ENCODE measurements at regions not wholly inside any gene's neighbourhood (a gene's known extent, or its start where the extent isn't known, plus 50 kb on each side); places are given as distances from the start of the nearest gene placed in this dataset.
"Not testable (repeated sequence)": the region's sequence is repeated elsewhere in the genome, so short reads cannot be mapped to it uniquely, and the experiment has no call there.

DNA sequence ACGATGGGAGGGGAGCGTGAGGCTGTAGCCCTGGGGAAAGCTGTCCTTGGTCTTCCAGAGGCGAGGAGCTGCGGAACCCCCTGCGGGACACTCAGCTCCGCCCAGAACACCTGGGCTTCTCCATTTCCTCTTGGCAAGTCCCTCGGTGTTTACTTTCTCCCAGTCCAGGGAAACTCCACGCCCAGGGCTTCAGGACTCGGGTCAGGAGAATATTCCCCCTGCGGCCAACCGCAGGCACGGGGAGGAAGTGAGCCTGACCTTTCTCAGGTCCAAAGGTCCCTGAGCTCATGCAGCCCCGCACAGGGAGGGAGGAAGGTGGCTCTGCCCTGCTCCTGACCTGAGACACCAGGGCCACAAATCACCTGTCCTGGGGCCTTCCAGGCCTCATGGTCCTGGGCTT lies 5435.9 kb upstream of the TPTE start:
- POLR2A ChIA-PET; H3K9me3 ChIP-seq (ENCODE audit: control insufficient read depth in 2 of 3, low read length in 3 of 3); H3K4me1 Mint-ChIP-seq; H3K9me3 Mint-ChIP-seq; H3K4me1 ChIP-seq (ENCODE audit: control insufficient read depth in 2 of 2, insufficient read depth in 2 of 2, low read length in 2 of 2); H3K36me3 Mint-ChIP-seq; H3K27me3 ChIP-seq (ENCODE audit: control insufficient read depth in 2 of 2, insufficient read depth in 2 of 2, low read length in 2 of 2); H3K36me3 ChIP-seq (ENCODE audit: control insufficient read depth in 2 of 3, insufficient read depth in 3 of 3, low read length in 3 of 3); DNase-seq; intact Hi-C loops (cut with micrococcal nuclease); H3K27ac Mint-ChIP-seq; H3K4me3 Mint-ChIP-seq; H3K27me3 Mint-ChIP-seq; CTCF ChIA-PET; H3K27ac ChIP-seq (ENCODE audit: low read depth, low read length); H3K4me3 ChIP-seq (ENCODE audit: low read length); ATAC-seq: not testable (repeated sequence)

DNA sequence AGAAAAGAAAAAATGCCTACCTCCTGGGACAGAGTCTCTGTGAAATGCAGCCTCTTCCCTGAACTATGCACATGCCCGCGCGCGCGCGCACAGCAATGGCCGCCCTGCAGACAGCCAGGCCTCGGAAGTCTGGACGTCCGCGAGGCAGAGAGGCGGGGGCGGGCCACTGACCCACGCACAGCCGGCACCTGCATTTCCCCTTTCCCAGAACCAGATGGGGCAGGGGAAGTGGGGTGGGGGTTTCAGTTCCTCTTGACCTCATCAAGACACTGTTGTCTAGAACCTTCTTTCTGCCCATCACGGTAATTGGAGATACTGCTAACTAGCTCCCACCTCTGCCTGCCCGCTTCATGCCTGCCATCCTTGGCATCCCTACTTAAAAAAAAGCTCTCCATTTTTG lies 5435.0 kb upstream of the TPTE start:
- H3K9me3 ChIP-seq (ENCODE audit: control insufficient read depth in 2 of 3, low read length in 3 of 3); POLR2A ChIA-PET; H3K4me1 Mint-ChIP-seq; H3K27ac ChIP-seq (ENCODE audit: low read depth, low read length); CTCF ChIA-PET; H3K27me3 Mint-ChIP-seq; H3K36me3 Mint-ChIP-seq; H3K4me3 Mint-ChIP-seq; H3K27me3 ChIP-seq (ENCODE audit: control insufficient read depth in 2 of 2, insufficient read depth in 2 of 2, low read length in 2 of 2); H3K4me3 ChIP-seq (ENCODE audit: low read length); H3K36me3 ChIP-seq (ENCODE audit: control insufficient read depth in 2 of 3, insufficient read depth in 3 of 3, low read length in 3 of 3); H3K9me3 Mint-ChIP-seq; DNase-seq; H3K27ac Mint-ChIP-seq; H3K4me1 ChIP-seq (ENCODE audit: control insufficient read depth in 2 of 2, insufficient read depth in 2 of 2, low read length in 2 of 2); intact Hi-C loops (cut with micrococcal nuclease): not testable (repeated sequence)
- peak; percentile 61 for ATAC-seq

DNA sequence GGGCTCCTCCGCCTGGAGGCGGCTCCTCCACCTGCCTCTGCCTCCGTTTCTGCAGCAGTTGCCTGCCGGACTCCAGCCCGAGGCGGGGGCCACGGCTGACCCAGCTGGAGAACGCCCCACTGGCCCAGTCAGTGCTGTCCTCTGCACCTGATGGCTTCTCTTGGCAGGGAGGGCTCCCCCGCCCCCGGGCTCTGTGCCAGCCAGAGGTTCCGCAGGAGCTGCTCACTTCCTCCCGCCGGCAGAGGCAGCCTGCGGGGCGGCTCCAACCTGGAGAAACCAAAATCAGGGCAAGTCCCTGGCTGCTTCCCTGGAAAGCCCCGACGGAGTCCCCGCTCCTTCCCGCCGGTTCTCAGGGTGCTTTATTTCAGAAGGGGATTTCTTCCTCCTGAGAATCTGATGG lies 5432.6 kb upstream of the TPTE start:
- H3K4me1 ChIP-seq (ENCODE audit: control insufficient read depth in 2 of 2, insufficient read depth in 2 of 2, low read length in 2 of 2); H3K27me3 ChIP-seq (ENCODE audit: control insufficient read depth in 2 of 2, insufficient read depth in 2 of 2, low read length in 2 of 2); H3K36me3 ChIP-seq (ENCODE audit: control insufficient read depth in 2 of 3, insufficient read depth in 3 of 3, low read length in 3 of 3); DNase-seq; H3K9me3 ChIP-seq (ENCODE audit: control insufficient read depth in 2 of 3, low read length in 3 of 3); intact Hi-C loops (cut with micrococcal nuclease); H3K27me3 Mint-ChIP-seq; POLR2A ChIA-PET; H3K9me3 Mint-ChIP-seq; H3K27ac Mint-ChIP-seq; CTCF ChIA-PET; H3K4me1 Mint-ChIP-seq; H3K4me3 ChIP-seq (ENCODE audit: low read length); H3K4me3 Mint-ChIP-seq; H3K36me3 Mint-ChIP-seq; H3K27ac ChIP-seq (ENCODE audit: low read depth, low read length): not testable (repeated sequence)
- peak; percentile 56 for ATAC-seq

DNA sequence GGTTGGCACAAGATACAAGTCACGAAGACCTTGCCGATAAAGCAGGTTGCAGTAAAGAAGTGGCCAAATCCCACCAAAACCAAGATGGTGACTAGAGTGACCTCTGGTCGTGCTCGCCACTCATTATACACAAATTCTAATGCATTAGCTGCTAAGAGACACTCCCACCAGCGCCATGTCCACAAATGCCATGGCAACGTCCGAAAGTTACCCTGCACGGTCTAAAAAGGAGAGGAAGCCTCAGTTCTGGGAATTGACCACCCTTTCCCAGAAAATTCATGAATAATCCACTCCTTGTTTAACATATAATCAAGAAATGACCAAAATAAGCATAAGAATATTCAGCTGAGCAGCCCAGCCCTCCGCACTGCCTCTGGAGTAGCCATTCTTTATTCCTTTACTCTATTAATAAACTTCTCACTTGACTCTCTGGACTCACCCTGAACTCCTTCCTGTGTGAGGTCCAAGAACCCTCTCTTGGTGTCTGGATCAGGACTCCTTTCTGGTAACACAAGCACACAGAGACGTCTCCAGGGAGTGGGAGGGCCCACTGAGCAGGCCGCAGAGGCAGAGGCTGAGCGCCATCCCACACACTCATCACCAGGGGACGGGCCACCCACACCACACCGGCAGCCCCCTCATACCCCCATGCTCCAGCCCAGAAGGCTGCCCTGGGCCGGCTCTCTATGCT lies 5431.8 kb upstream of the TPTE start:
- H3K9me3 ChIP-seq (ENCODE audit: control insufficient read depth in 2 of 3, low read length in 3 of 3); ATAC-seq; H3K9me3 Mint-ChIP-seq; H3K36me3 ChIP-seq (ENCODE audit: control insufficient read depth in 2 of 3, insufficient read depth in 3 of 3, low read length in 3 of 3); H3K27ac ChIP-seq (ENCODE audit: low read depth, low read length); H3K27me3 Mint-ChIP-seq; H3K36me3 Mint-ChIP-seq; H3K4me1 Mint-ChIP-seq; POLR2A ChIA-PET; CTCF ChIA-PET; H3K27me3 ChIP-seq (ENCODE audit: control insufficient read depth in 2 of 2, insufficient read depth in 2 of 2, low read length in 2 of 2); intact Hi-C loops (cut with micrococcal nuclease); H3K27ac Mint-ChIP-seq; H3K4me1 ChIP-seq (ENCODE audit: control insufficient read depth in 2 of 2, insufficient read depth in 2 of 2, low read length in 2 of 2); H3K4me3 Mint-ChIP-seq; DNase-seq; H3K4me3 ChIP-seq (ENCODE audit: low read length): not testable (repeated sequence)

DNA sequence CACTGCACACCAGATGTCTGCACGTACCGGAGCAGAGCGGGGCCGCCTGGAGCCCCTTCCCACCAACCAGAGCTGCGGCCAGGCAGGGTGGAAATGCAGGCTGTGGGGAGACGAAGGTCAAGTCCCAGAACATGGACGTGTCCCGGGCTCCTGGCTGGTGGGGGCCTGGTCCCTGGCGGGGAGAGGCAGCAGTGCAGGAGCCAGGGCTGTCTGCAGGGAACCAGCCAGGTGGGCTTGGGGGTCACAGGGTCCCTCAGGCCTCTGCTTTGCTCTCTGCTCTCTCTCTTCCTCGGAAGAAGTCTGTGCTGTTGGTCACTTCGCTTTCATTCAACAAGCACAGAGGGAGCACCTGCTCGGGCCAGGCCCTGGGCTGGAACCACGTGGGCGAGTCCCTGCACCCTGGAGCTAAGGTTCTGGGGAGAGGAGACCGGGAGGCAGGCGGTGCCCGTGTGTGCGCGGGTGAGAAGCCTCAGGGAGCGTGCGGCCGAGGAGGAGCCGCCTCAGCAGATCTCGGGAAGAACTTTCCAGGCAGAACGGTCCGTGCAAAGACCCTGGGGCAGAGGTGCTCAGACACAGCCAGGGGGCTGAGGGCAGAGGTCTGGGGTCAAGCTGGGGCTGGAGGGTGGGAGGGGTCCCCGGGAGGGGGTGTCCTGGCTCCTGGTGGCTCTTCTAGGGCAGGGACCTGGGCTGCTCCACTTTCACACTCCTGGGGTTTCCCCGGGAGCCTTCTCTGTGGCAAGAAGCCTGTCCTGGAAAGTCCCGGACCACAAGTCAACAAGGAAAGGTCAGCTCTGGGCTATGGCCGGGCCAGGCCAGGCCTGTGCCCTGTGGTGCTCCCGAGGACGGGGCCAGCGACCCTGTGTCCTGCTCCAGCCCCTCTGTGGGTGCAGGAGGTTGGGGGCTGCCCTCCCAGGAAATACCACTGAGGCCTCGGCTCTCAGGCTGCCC lies 5431.0 kb upstream of the TPTE start:
- CTCF ChIA-PET = not testable (repeated sequence)

DNA sequence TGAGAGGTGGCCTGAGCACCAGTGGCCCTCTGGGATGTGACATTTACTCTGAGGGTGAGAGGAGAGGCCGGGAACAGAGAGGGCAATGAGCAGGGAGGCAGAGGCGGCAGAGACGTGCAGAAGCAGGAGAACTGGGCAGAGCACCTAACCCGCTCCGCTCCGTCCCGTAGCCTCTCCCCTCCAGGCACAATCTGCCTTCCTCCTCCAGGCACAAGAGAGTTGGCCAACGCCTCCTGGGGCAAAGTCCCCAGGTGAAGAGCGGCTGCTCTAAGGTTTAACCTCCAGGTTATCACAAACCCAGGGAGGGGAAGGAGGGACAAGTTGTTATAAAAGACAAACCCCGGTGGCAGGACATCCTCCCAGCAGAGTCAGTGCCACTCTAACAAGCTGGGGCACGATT lies 5430.1 kb upstream of the TPTE start:
- POLR2A ChIA-PET; DNase-seq; H3K4me3 ChIP-seq (ENCODE audit: low read length); H3K4me1 ChIP-seq (ENCODE audit: control insufficient read depth in 2 of 2, insufficient read depth in 2 of 2, low read length in 2 of 2); intact Hi-C loops (cut with micrococcal nuclease); H3K27ac Mint-ChIP-seq; H3K4me3 Mint-ChIP-seq; H3K27me3 ChIP-seq (ENCODE audit: control insufficient read depth in 2 of 2, insufficient read depth in 2 of 2, low read length in 2 of 2); ATAC-seq; H3K4me1 Mint-ChIP-seq; H3K27ac ChIP-seq (ENCODE audit: low read depth, low read length); CTCF ChIA-PET; H3K9me3 ChIP-seq (ENCODE audit: control insufficient read depth in 2 of 3, low read length in 3 of 3); H3K36me3 Mint-ChIP-seq; H3K36me3 ChIP-seq (ENCODE audit: control insufficient read depth in 2 of 3, insufficient read depth in 3 of 3, low read length in 3 of 3); H3K9me3 Mint-ChIP-seq; H3K27me3 Mint-ChIP-seq: not testable (repeated sequence)

More for the DNA sequence above, 5431.0 kb upstream of the TPTE start:
- POLR2A ChIA-PET; H3K4me3 ChIP-seq (ENCODE audit: low read length); ATAC-seq; intact Hi-C loops (cut with micrococcal nuclease); DNase-seq; H3K4me1 ChIP-seq (ENCODE audit: control insufficient read depth in 2 of 2, insufficient read depth in 2 of 2, low read length in 2 of 2); H3K4me3 Mint-ChIP-seq; H3K27ac Mint-ChIP-seq; H3K27me3 Mint-ChIP-seq; H3K9me3 ChIP-seq (ENCODE audit: control insufficient read depth in 2 of 3, low read length in 3 of 3); H3K27ac ChIP-seq (ENCODE audit: low read depth, low read length); H3K36me3 Mint-ChIP-seq; H3K4me1 Mint-ChIP-seq; H3K36me3 ChIP-seq (ENCODE audit: control insufficient read depth in 2 of 3, insufficient read depth in 3 of 3, low read length in 3 of 3); H3K9me3 Mint-ChIP-seq; H3K27me3 ChIP-seq (ENCODE audit: control insufficient read depth in 2 of 2, insufficient read depth in 2 of 2, low read length in 2 of 2): not testable (repeated sequence)

DNA sequence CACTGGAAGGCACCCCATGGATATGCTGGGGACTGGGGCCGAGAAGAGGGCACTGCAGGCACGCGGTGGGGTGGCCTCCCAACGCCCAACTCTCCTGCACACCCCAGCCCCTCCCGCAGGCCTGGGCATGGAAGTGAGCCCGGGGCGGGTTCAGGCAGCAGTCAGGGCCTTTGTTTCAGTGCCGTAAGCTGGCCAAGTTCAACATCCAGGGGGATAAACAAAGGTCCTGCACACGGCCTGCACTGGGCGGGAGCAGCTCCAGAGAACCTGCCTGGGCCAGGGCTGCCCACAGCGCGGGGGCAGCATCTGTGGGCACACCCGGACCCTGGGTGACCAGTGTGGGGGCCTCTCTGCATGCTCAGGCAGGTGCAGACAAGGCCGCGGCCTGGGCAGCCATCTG lies 5425.8 kb upstream of the TPTE start:
- H3K4me1 Mint-ChIP-seq; H3K27ac Mint-ChIP-seq; H3K36me3 ChIP-seq (ENCODE audit: control insufficient read depth in 2 of 3, insufficient read depth in 3 of 3, low read length in 3 of 3); H3K27me3 ChIP-seq (ENCODE audit: control insufficient read depth in 2 of 2, insufficient read depth in 2 of 2, low read length in 2 of 2); intact Hi-C loops (cut with micrococcal nuclease); H3K9me3 ChIP-seq (ENCODE audit: control insufficient read depth in 2 of 3, low read length in 3 of 3); H3K36me3 Mint-ChIP-seq; H3K4me1 ChIP-seq (ENCODE audit: control insufficient read depth in 2 of 2, insufficient read depth in 2 of 2, low read length in 2 of 2); H3K9me3 Mint-ChIP-seq; POLR2A ChIA-PET; DNase-seq; CTCF ChIA-PET; H3K4me3 ChIP-seq (ENCODE audit: low read length); H3K4me3 Mint-ChIP-seq; ATAC-seq; H3K27ac ChIP-seq (ENCODE audit: low read depth, low read length); H3K27me3 Mint-ChIP-seq: not testable (repeated sequence)
